Ureter (tissue), 1 donor: ENCODE measurements at regions not wholly inside any gene's neighbourhood (a gene's known extent, or its start where the extent isn't known, plus 50 kb on each side); places are given as distances from the start of the nearest gene placed in this dataset.
"Not testable (repeated sequence)": the region's sequence is repeated elsewhere in the genome, so short reads cannot be mapped to it uniquely, and the experiment has no call there.

Source experiments
- DNase-seq: peaks from one replicate; pipeline ENCODE4 v3.0.0-alpha.2; 2020; ENCODE audit warnings: low spot score
- donor health status: DM: yes; HTN: yes; CAD: no.

- no peak for DNase-seq
Measured at GRCh38 chr22:26970809-26971394, 313.5 kb downstream of the MIAT start.

- DNase-seq = no peak
Measured at GRCh38 chr22:26972286-26972685, 314.9 kb downstream of the MIAT start.

GRCh38 chr22:26972915-26973314, 315.5 kb downstream of the MIAT start:
- not testable (repeated sequence) for DNase-seq

- no peak for DNase-seq
Measured at GRCh38 chr22:26974034-26974433, 316.6 kb downstream of the MIAT start.

GRCh38 chr22:26974914-26975803, 317.8 kb downstream of the MIAT start:
- no peak for DNase-seq

GRCh38 chr22:26975865-26976264, 318.5 kb downstream of the MIAT start:
- no peak for DNase-seq

- DNase-seq = no peak
Measured at GRCh38 chr22:26977741-26978376, 320.5 kb downstream of the MIAT start.

GRCh38 chr22:26979294-26979693, 321.9 kb downstream of the MIAT start:
- no peak for DNase-seq

- DNase-seq = no peak
Measured at GRCh38 chr22:26981111-26981510, 323.7 kb downstream of the MIAT start.

GRCh38 chr22:26981541-26981940, 324.2 kb downstream of the MIAT start:
- peak; percentile 55 for DNase-seq

GRCh38 chr22:26983311-26983710, 325.9 kb downstream of the MIAT start:
- no peak for DNase-seq

- no peak for DNase-seq
Measured at GRCh38 chr22:26985206-26985605, 327.8 kb downstream of the MIAT start.

GRCh38 chr22:26985931-26986782, 328.8 kb downstream of the MIAT start:
- DNase-seq = no peak

GRCh38 chr22:26986884-26987283, 329.5 kb downstream of the MIAT start:
- DNase-seq = no peak

GRCh38 chr22:26990503-26991189, 333.3 kb downstream of the MIAT start:
- DNase-seq = no peak

- no peak for DNase-seq
Measured at GRCh38 chr22:26992556-26992955, 335.2 kb downstream of the MIAT start.

GRCh38 chr22:26993886-26994285, 336.5 kb downstream of the MIAT start:
- no peak for DNase-seq

GRCh38 chr22:26994801-26995200, 337.4 kb downstream of the MIAT start:
- DNase-seq = no peak

- DNase-seq = no peak
Measured at GRCh38 chr22:26995235-26995634, 337.8 kb downstream of the MIAT start.

GRCh38 chr22:26996154-26996553, 338.8 kb downstream of the MIAT start:
- DNase-seq = no peak

- no peak for DNase-seq
Measured at GRCh38 chr22:26998129-26998528, 340.7 kb downstream of the MIAT start.
